Adrenal gland (tissue), 5 donors: ENCODE measurements at regions not wholly inside any gene's neighbourhood (a gene's known extent, or its start where the extent isn't known, plus 50 kb on each side); places are given as distances from the start of the nearest gene placed in this dataset.

Experiments used
- POLR2A ChIP-seq, 2 donors: fragments of 450-650 bp; IDR thresholded peaks; one replicate each; pipeline ENCODE4 v1.6.1; 2017; ENCODE audit warnings: antibody characterized with exemption in 2 of 2, mild to moderate bottlenecking in 2 of 2, moderate library complexity in 1 of 2
- TF ChIP-seq, protein P1 (sequence below), 6 experiments: fragments of 450-650 bp in 4 of 6; fragments of 200-600 bp in 2 of 6; sonication (generic) in 1 of 6; IDR thresholded peaks; 1 replicate in 5 of 6; 2 replicates in 1 of 6; pipeline versions ENCODE4 v1.5.1 to v1.8.0; 2016 to 2021; ENCODE audit warnings: antibody characterized with exemption in 6 of 6, mild to moderate bottlenecking in 2 of 6, moderate library complexity in 1 of 6
- donor health status: DM: no; HTN: no; CAD: no.

DNA sequence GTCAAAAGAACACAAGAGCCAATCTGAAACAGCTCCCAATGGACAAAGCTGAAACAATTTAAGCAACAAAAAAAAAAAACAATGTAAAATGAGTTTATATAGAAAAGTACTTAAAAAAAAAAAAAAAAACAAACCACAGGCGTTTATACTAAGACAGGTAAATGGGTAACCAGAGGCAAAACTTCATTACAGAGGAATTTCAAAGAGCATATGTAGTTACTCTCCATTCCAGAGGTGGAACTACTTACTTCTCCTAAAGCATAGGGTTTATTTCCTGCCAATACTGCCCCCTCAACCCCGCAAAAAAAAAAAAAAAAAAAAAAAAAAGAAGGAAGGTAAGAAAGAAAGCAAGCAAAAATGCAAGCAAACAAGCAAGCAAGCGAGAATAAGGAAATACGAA lies 132.9 kb downstream of the LIG4 start:
- TF ChIP-seq, protein P1, sequence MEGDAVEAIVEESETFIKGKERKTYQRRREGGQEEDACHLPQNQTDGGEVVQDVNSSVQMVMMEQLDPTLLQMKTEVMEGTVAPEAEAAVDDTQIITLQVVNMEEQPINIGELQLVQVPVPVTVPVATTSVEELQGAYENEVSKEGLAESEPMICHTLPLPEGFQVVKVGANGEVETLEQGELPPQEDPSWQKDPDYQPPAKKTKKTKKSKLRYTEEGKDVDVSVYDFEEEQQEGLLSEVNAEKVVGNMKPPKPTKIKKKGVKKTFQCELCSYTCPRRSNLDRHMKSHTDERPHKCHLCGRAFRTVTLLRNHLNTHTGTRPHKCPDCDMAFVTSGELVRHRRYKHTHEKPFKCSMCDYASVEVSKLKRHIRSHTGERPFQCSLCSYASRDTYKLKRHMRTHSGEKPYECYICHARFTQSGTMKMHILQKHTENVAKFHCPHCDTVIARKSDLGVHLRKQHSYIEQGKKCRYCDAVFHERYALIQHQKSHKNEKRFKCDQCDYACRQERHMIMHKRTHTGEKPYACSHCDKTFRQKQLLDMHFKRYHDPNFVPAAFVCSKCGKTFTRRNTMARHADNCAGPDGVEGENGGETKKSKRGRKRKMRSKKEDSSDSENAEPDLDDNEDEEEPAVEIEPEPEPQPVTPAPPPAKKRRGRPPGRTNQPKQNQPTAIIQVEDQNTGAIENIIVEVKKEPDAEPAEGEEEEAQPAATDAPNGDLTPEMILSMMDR (IDR thresholded peaks at IDR 0.05) = no peak
- no peak for TF ChIP-seq POLR2A (IDR thresholded peaks at IDR 0.05)
